ENCODE measurements at regions not wholly inside any gene's neighbourhood (a gene's known extent, or its start where the extent isn't known, plus 50 kb on each side); places are given as distances from the start of the nearest gene placed in this dataset.

- Mint-ChIP-seq H3K27me3 (ENCODE audit: unreplicated experiment) (no peaks in the 10 kb centered on the region), H3K27ac (ENCODE audit: unreplicated experiment) (no peak overlapping the region), H3K9me3 (ENCODE audit: unreplicated experiment) (peaks cover 1% of the 10 kb centered on the region), H3K36me3 (ENCODE audit: unreplicated experiment) (no peaks in the 10 kb centered on the region), H3K4me3 (ENCODE audit: unreplicated experiment) (no peak overlapping the region), H3K4me1 (ENCODE audit: low read depth, unreplicated experiment) (peaks cover 4% of the 10 kb centered on the region)
- TF ChIP-seq CTCF (IDR thresholded peaks at IDR 0.05; ENCODE audit: partially characterized antibody, unreplicated experiment), result no peak
- DNase-seq, result no peak
Observed at GRCh38 chr4:123832173-123833026, 435.8 kb downstream of the SPRY1 start.

GRCh38 chr4:123833171-123833643, 436.6 kb downstream of the SPRY1 start:
- H3K4me3 Mint-ChIP-seq (ENCODE audit: unreplicated experiment), result no peak overlapping the region

GRCh38 chr4:123835831-123836590, 439.4 kb downstream of the SPRY1 start:
- Mint-ChIP-seq H3K9me3 (ENCODE audit: unreplicated experiment) (peaks cover 1% of the 10 kb centered on the region), H3K4me3 (ENCODE audit: unreplicated experiment) (no peak overlapping the region), H3K36me3 (ENCODE audit: unreplicated experiment) (no peaks in the 10 kb centered on the region), H3K27me3 (ENCODE audit: unreplicated experiment) (no peaks in the 10 kb centered on the region), H3K4me1 (ENCODE audit: low read depth, unreplicated experiment) (peaks cover 1% of the 10 kb centered on the region), H3K27ac (ENCODE audit: unreplicated experiment) (no peak overlapping the region)
- no peak for TF ChIP-seq CTCF (IDR thresholded peaks at IDR 0.05; ENCODE audit: partially characterized antibody, unreplicated experiment)
- DNase-seq, result no peak

More at GRCh38 chr4:123833171-123833643, 436.6 kb downstream of the SPRY1 start:
- peaks cover 4% of the 10 kb centered on the region for H3K4me1 Mint-ChIP-seq (ENCODE audit: low read depth, unreplicated experiment)
- peaks cover 1% of the 10 kb centered on the region for H3K9me3 Mint-ChIP-seq (ENCODE audit: unreplicated experiment)
- no peaks in the 10 kb centered on the region for H3K27me3 Mint-ChIP-seq (ENCODE audit: unreplicated experiment)
- no peak for TF ChIP-seq CTCF (IDR thresholded peaks at IDR 0.05; ENCODE audit: partially characterized antibody, unreplicated experiment)
- H3K36me3 Mint-ChIP-seq (ENCODE audit: unreplicated experiment), result no peaks in the 10 kb centered on the region
- H3K27ac Mint-ChIP-seq (ENCODE audit: unreplicated experiment), result no peak overlapping the region
- no peak for DNase-seq

- no peaks in the 10 kb centered on the region for H3K36me3 Mint-ChIP-seq (ENCODE audit: unreplicated experiment)
- H3K9me3 Mint-ChIP-seq (ENCODE audit: unreplicated experiment), result peaks cover under 1% of the 10 kb centered on the region
- no peak for TF ChIP-seq CTCF (IDR thresholded peaks at IDR 0.05; ENCODE audit: partially characterized antibody, unreplicated experiment)
- no peaks in the 10 kb centered on the region for H3K27me3 Mint-ChIP-seq (ENCODE audit: unreplicated experiment)
- no peak overlapping the region for H3K4me3 Mint-ChIP-seq (ENCODE audit: unreplicated experiment)
- DNase-seq, result no peak
- H3K27ac Mint-ChIP-seq (ENCODE audit: unreplicated experiment), result no peak overlapping the region
- no peaks in the 10 kb centered on the region for H3K4me1 Mint-ChIP-seq (ENCODE audit: low read depth, unreplicated experiment)
Observed at GRCh38 chr4:123836851-123837595, 440.4 kb downstream of the SPRY1 start.

All from glutamatergic neuron (in vitro differentiated cells).